H1 (cell line): ENCODE measurements at regions not wholly inside any gene's neighbourhood (a gene's known extent, or its start where the extent isn't known, plus 50 kb on each side); places are given as distances from the start of the nearest gene placed in this dataset.

ENCODE experiments used
- CTCF ChIA-PET: fragments of 300-600 bp; sonication (Branson Sonifier 250); formaldehyde crosslinking; loops from one replicate; lab custom pipeline; 2021; ENCODE audit not compliant: partially characterized antibody; lab: Charles Lee
- POLR2A ChIA-PET: fragments of 300-600 bp; sonication (Branson Sonifier 250); formaldehyde crosslinking; loops from one replicate; lab custom pipeline; 2021; ENCODE audit warnings: inconsistent platforms; ENCODE audit not compliant: partially characterized antibody; lab: Charles Lee
- DNase-seq, 2 experiments: peaks; one replicate each; pipeline versions ENCODE4 v3.0.0 to v3.0.0-alpha.2; 2010 to 2022; ENCODE audit warnings: low spot score in 2 of 2, low read depth in 1 of 2, mixed read lengths in 1 of 2
- FAIRE-seq: peaks from 2 replicates; lab custom pipeline; 2011; peaks lifted over from hg19 to GRCh38; lab: Jason Lieb, UNC
- H2AFZ ChIP-seq: 2 replicates; pipeline ENCODE4 v1.8.1; 2012; ENCODE audit warnings: low read length, inconsistent platforms
- H2AK5ac ChIP-seq: 2 replicates; pipeline ENCODE4 v1.6.1; 2013; ENCODE audit warnings: low read depth, low read length
- H2BK120ac ChIP-seq: replicated peaks from 2 replicates; pipeline ENCODE3; 2013; ENCODE audit warnings: low read depth, low read length, inconsistent platforms
- H2BK12ac ChIP-seq: 2 replicates; pipeline ENCODE4 v1.6.1; 2013; ENCODE audit warnings: low read depth, low read length
- H2BK15ac ChIP-seq: 2 replicates; pipeline ENCODE4 v1.6.1; 2013; ENCODE audit warnings: low read length
- H2BK20ac ChIP-seq: 2 replicates; pipeline ENCODE4 v1.6.1; 2013; ENCODE audit warnings: low read length
- H2BK5ac ChIP-seq: 2 replicates; pipeline ENCODE4 v1.6.1; 2013; ENCODE audit warnings: low read depth, low read length
- H3K14ac ChIP-seq: 2 replicates; pipeline ENCODE4 v1.6.1; 2013; ENCODE audit warnings: inconsistent platforms; ENCODE audit not compliant: insufficient read length
- H3K18ac ChIP-seq: 2 replicates; pipeline ENCODE4 v1.6.1; 2013; ENCODE audit warnings: low read length; ENCODE audit errors: extremely low read depth
- H3K23ac ChIP-seq: 2 replicates; pipeline ENCODE4 v1.6.1; 2013; ENCODE audit warnings: inconsistent platforms; ENCODE audit not compliant: insufficient read length
- H3K23me2 ChIP-seq: 2 replicates; pipeline ENCODE4 v1.6.1; 2013; ENCODE audit warnings: low read depth, low read length
- H3K27ac ChIP-seq: 2 replicates; pipeline ENCODE4 v1.6.1; 2011; ENCODE audit warnings: low read depth, low read length, inconsistent platforms
- H3K27me3 ChIP-seq, 4 experiments: replicated peaks in 1 of 4; 1 replicate in 1 of 4; 2 replicates in 3 of 4; pipeline versions ENCODE4 v1.6.1 to v1.8.1; 2011 to 2013; ENCODE audit warnings: low read length in 3 of 4, mild to moderate bottlenecking in 3 of 4, inconsistent platforms in 2 of 4, mixed read lengths in 2 of 4, moderate library complexity in 1 of 4; ENCODE audit not compliant: control insufficient read depth in 3 of 4, insufficient read depth in 3 of 4; ENCODE audit errors: extremely low read depth in 1 of 4
- H3K36me3 ChIP-seq, 4 experiments: 2 replicates each; pipeline versions ENCODE4 v1.6.1 to v1.8.1; 2011 to 2013; ENCODE audit warnings: mild to moderate bottlenecking in 4 of 4, low read length in 3 of 4, moderate library complexity in 2 of 4, control low read depth in 1 of 4, inconsistent platforms in 1 of 4; ENCODE audit not compliant: insufficient read depth in 4 of 4, control insufficient read depth in 2 of 4
- H3K4ac ChIP-seq: replicated peaks from 2 replicates; pipeline ENCODE3; 2013; ENCODE audit warnings: low read length, low read depth, mixed read lengths, inconsistent platforms; ENCODE audit not compliant: insufficient read length
- H3K4me1 ChIP-seq, 4 experiments: replicated peaks in 1 of 4; 1 replicate in 1 of 4; 2 replicates in 3 of 4; pipeline versions ENCODE4 v1.6.1 to v1.8.1; 2011 to 2013; ENCODE audit warnings: low read length in 3 of 4, inconsistent platforms in 2 of 4, mixed read lengths in 1 of 4; ENCODE audit not compliant: insufficient read depth in 4 of 4, control insufficient read depth in 3 of 4
- H3K4me2 ChIP-seq, 2 experiments: 2 replicates each; pipeline versions ENCODE4 v1.6.1 to v1.8.1; 2011 to 2013; ENCODE audit warnings: low read depth in 2 of 2, low read length in 2 of 2, control low read depth in 1 of 2, inconsistent platforms in 1 of 2, mild to moderate bottlenecking in 1 of 2; ENCODE audit not compliant: insufficient read depth in 1 of 2
- H3K4me3 ChIP-seq, 4 experiments: fragments of 200-600, 300-600 bp in 1 of 4; sonication (generic), shearing (Covaris generic), sonication (Bioruptor Twin) in 1 of 4; 2 replicates each; pipeline versions ENCODE4 v1.5.1 to v1.8.1; 2011 to 2016; ENCODE audit warnings: low read length in 4 of 4, low read depth in 3 of 4, control low read depth in 2 of 4, inconsistent platforms in 2 of 4, mild to moderate bottlenecking in 2 of 4, mixed read lengths in 1 of 4, moderate library complexity in 1 of 4; ENCODE audit not compliant: insufficient read depth in 2 of 4; ENCODE audit errors: extremely low read depth in 1 of 4
- H3K56ac ChIP-seq: replicated peaks from 2 replicates; pipeline ENCODE3; 2013; ENCODE audit warnings: low read depth, mild to moderate bottlenecking, mixed read lengths, low read length, inconsistent platforms; ENCODE audit not compliant: insufficient read length
- H3K79me1 ChIP-seq: 2 replicates; pipeline ENCODE4 v1.6.1; 2013; ENCODE audit warnings: low read depth, low read length, control low read depth
- H3K79me2 ChIP-seq, 2 experiments: 2 replicates each; pipeline versions ENCODE4 v1.6.1 to v1.8.1; 2012 to 2013; ENCODE audit warnings: low read length in 2 of 2, mild to moderate bottlenecking in 2 of 2, inconsistent platforms in 1 of 2; ENCODE audit not compliant: insufficient read depth in 2 of 2, control insufficient read depth in 1 of 2
- H3K9ac ChIP-seq, 4 experiments: replicated peaks in 1 of 4; 1 replicate in 1 of 4; 2 replicates in 3 of 4; pipeline versions ENCODE4 v1.6.1 to v1.8.1; 2011 to 2013; ENCODE audit warnings: low read depth in 3 of 4, low read length in 3 of 4, control low read depth in 2 of 4, mild to moderate bottlenecking in 2 of 4, moderate library complexity in 2 of 4, inconsistent platforms in 1 of 4; ENCODE audit errors: extremely low read depth in 1 of 4
- H3K9me3 ChIP-seq, 2 experiments: 2 replicates each; pipeline versions ENCODE4 v1.6.1 to v1.8.1; 2012 to 2013; ENCODE audit warnings: mild to moderate bottlenecking in 2 of 2, moderate library complexity in 2 of 2, control low read depth in 1 of 2, inconsistent platforms in 1 of 2, low read depth in 1 of 2, low read length in 1 of 2, mixed read lengths in 1 of 2; ENCODE audit not compliant: insufficient read depth in 2 of 2
- H4K20me1 ChIP-seq, 2 experiments: replicated peaks in 1 of 2; 2 replicates each; pipeline versions ENCODE3 to v1.8.1; 2011 to 2013; ENCODE audit warnings: inconsistent platforms in 2 of 2, low read length in 2 of 2, mild to moderate bottlenecking in 1 of 2; ENCODE audit not compliant: insufficient read depth in 2 of 2, control insufficient read depth in 1 of 2
- H4K5ac ChIP-seq: 2 replicates; pipeline ENCODE4 v1.6.1; 2013; ENCODE audit warnings: low read length, low read depth, mixed read lengths, inconsistent platforms; ENCODE audit not compliant: insufficient read length
- H4K8ac ChIP-seq: 2 replicates; pipeline ENCODE4 v1.8.0; 2013; ENCODE audit warnings: mild to moderate bottlenecking, moderate library complexity, low read length, inconsistent platforms; ENCODE audit not compliant: insufficient read depth; ENCODE audit errors: extremely low read depth
- H4K91ac ChIP-seq: replicated peaks from 2 replicates; pipeline ENCODE3; 2013; ENCODE audit warnings: low read length, mixed read lengths, inconsistent platforms; ENCODE audit not compliant: insufficient read length
- ASH2L ChIP-seq: fragments of 200-600, 300-600 bp; sonication (generic); IDR thresholded peaks from one replicate; pipeline ENCODE4 v1.7.1; 2017; ENCODE audit warnings: low read length
- BACH1 ChIP-seq: IDR thresholded peaks from 2 replicates; pipeline ENCODE4 v1.6.1; 2012; ENCODE audit warnings: low read length, improper control_type of control experiment
- CBX5 ChIP-seq: fragments of 300-800, 300-1000 bp; sonication (generic); IDR thresholded peaks from 2 replicates; pipeline ENCODE4 v1.7.1; 2016; ENCODE audit warnings: antibody characterized with exemption, low read length, low read depth
- CREB1 ChIP-seq: IDR thresholded peaks from 2 replicates; pipeline ENCODE4 v1.6.1; 2012; ENCODE audit warnings: inconsistent platforms
- EP300 ChIP-seq, 2 experiments: IDR thresholded peaks; 1 replicate in 1 of 2; 2 replicates in 1 of 2; pipeline ENCODE4 v1.6.1; 2011 to 2012; ENCODE audit warnings: low read depth in 2 of 2, low read length in 2 of 2, mild to moderate bottlenecking in 2 of 2, borderline replicate concordance in 1 of 2, inconsistent platforms in 1 of 2, moderate library complexity in 1 of 2
- EZH2 ChIP-seq: fragments of 200-600 bp; sonication (generic); IDR thresholded peaks from 2 replicates; pipeline ENCODE4 v1.7.1; 2012; ENCODE audit warnings: low read depth, mild to moderate bottlenecking, moderate library complexity, low read length, inconsistent platforms; ENCODE audit not compliant: severe bottlenecking
- FOSL1 ChIP-seq: IDR thresholded peaks from 2 replicates; pipeline ENCODE4 v1.6.1; 2011; ENCODE audit warnings: mild to moderate bottlenecking, low read depth, low read length, moderate library complexity; ENCODE audit not compliant: insufficient read depth
- JUN ChIP-seq: IDR thresholded peaks from 2 replicates; pipeline ENCODE4 v1.6.1; 2011; ENCODE audit warnings: low read depth, mild to moderate bottlenecking, improper control_type of control experiment, low read length
- KDM1A ChIP-seq: fragments of 200-600, 300-600 bp; sonication (generic); IDR thresholded peaks from 2 replicates; pipeline ENCODE4 v1.7.1; 2016; ENCODE audit warnings: mild to moderate bottlenecking, low read length, borderline replicate concordance
- POLR2A ChIP-seq, 2 experiments: IDR thresholded peaks; 1 replicate in 1 of 2; 2 replicates in 1 of 2; pipeline ENCODE4 v1.6.1; 2011; ENCODE audit warnings: low read depth in 2 of 2, low read length in 2 of 2, mild to moderate bottlenecking in 2 of 2; ENCODE audit errors: control extremely low read depth in 1 of 2
- RXRA ChIP-seq: IDR thresholded peaks from 2 replicates; pipeline ENCODE4 v1.6.1; 2011; ENCODE audit warnings: low read depth, mild to moderate bottlenecking, low read length, moderate library complexity; ENCODE audit not compliant: insufficient read depth
- SP1 ChIP-seq: IDR thresholded peaks from 2 replicates; pipeline ENCODE4 v1.6.1; 2011; ENCODE audit warnings: low read depth, low read length
- WGBS, 2 experiments: shearing (Covaris generic) in 1 of 2; methylation state at CpG; one replicate each; pipeline versions ENCODE4 v1.1.6 to v1.1.7; 2013 to 2015; ENCODE audit warnings: low lambda C conversion rate in 2 of 2, mixed read lengths in 2 of 2, inconsistent platforms in 1 of 2, low coverage in 1 of 2, missing lambda C conversion rate in 1 of 2; ENCODE audit not compliant: insufficient replicate concordance in 2 of 2, insufficient coverage in 1 of 2, insufficient read length in 1 of 2; ENCODE audit errors: extremely low coverage in 1 of 2, missing lambda C conversion rate in 1 of 2; 5-methylcytosine and 5-hydroxymethylcytosine counted together
- TF ChIP-seq, protein P1 (sequence below): IDR thresholded peaks from 2 replicates; pipeline ENCODE4 v1.6.1; 2011; ENCODE audit warnings: low read depth, mild to moderate bottlenecking, low read length; ENCODE audit not compliant: insufficient read depth

- 84% methylated on average over 15 of the region's 15 CpGs; no CpG with 5 or more reads in 1 of the 2 experiments for WGBS, 2 experiments
- no peak overlapping the region for H2BK15ac ChIP-seq
These were observed 553.3 kb downstream of the BNC2 start for GRCh38 chr9:16316911-16317817.

More at GRCh38 chr9:16316911-16317817, 553.3 kb downstream of the BNC2 start:
- Histone ChIP-seq H3K9ac (no peak overlapping the region), H3K56ac (no peak overlapping the region), H2BK5ac (no peak overlapping the region), H2BK12ac (no peak overlapping the region), H3K36me3 (no peaks in the 10 kb centered on the region), H3K4me3 (no peak overlapping the region), H4K5ac (no peak overlapping the region), H3K79me2 (no peaks in the 10 kb centered on the region), H2BK120ac (no peak overlapping the region), H3K4me1 (peaks cover 0 to 2% (median 0%) of the 10 kb centered on the region in 4 experiments; a peak in 1 of 7 replicates), H2BK20ac (no peak overlapping the region), H4K91ac (no peak overlapping the region), H3K27ac (no peak overlapping the region), H2AFZ (no peak overlapping the region), H3K23me2 (no peaks in the 10 kb centered on the region; the same call in 1 of the 2 replicates), H3K23ac (no peak overlapping the region), H3K9me3 (no peaks in the 10 kb centered on the region), H4K20me1 (no peaks in the 10 kb centered on the region), H3K18ac (no peak overlapping the region), H4K8ac (no peak overlapping the region), H3K4ac (no peak overlapping the region), H3K14ac (no peak overlapping the region), H3K27me3 (no peaks in the 10 kb centered on the region), H3K79me1 (no peaks in the 10 kb centered on the region), H2AK5ac (no peak overlapping the region), H3K4me2 (no peak overlapping the region)
- TF ChIP-seq BACH1 (no peak), ASH2L (no peak), EZH2 (no peak), SP1 (no peak), JUN (no peak), RXRA (no peak), KDM1A (no peak), EP300 (IDR thresholded peaks at IDR 0.05; ENCODE audit: borderline replicate concordance in 1 of 2, low read depth in 2 of 2, low read length in 2 of 2) (no peak), CBX5 (no peak), POLR2A (IDR thresholded peaks at IDR 0.05; ENCODE audit: control extremely low read depth in 1 of 2, low read depth in 2 of 2, low read length in 2 of 2) (no peak), CREB1 (no peak), FOSL1 (no peak)
- TF ChIP-seq, protein P1, sequence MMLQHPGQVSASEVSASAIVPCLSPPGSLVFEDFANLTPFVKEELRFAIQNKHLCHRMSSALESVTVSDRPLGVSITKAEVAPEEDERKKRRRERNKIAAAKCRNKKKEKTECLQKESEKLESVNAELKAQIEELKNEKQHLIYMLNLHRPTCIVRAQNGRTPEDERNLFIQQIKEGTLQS: no peak
- DNase-seq (no peak), FAIRE-seq (no peak)
- ChIA-PET POLR2A (no interaction called here), CTCF (interaction anchor here (0.8 to 2.1 kb wide), 5 partner anchors 10 to 433 kb away, joined by 3 to 7 read pairs (median 5); no protein-coding TSS in a partner anchor)
